HEK293T (cell line): ENCODE measurements at regions not wholly inside any gene's neighbourhood (a gene's known extent, or its start where the extent isn't known, plus 50 kb on each side); places are given as distances from the start of the nearest gene placed in this dataset.

Source experiments
- BHLHE40 ChIP-seq: fragments of 450-650 bp; IDR thresholded peaks from 2 replicates; pipeline ENCODE4 v1.6.1; 2016; ENCODE audit warnings: mild to moderate bottlenecking, moderate library complexity, borderline replicate concordance
- FOXA1 ChIP-seq: fragments of 450-650 bp; IDR thresholded peaks from 2 replicates; pipeline ENCODE4 v1.6.1; 2016; ENCODE audit warnings: mild to moderate bottlenecking
- HDGF ChIP-seq: fragments of 450-650 bp; IDR thresholded peaks from 2 replicates; pipeline ENCODE4 v1.6.1; 2017; ENCODE audit warnings: antibody characterized with exemption, borderline replicate concordance
- LEF1 ChIP-seq: fragments of 450-650 bp; IDR thresholded peaks from 2 replicates; pipeline ENCODE4 v1.6.1; 2017; ENCODE audit warnings: mild to moderate bottlenecking, borderline replicate concordance
- SP1 ChIP-seq: fragments of 450-650 bp; IDR thresholded peaks from 2 replicates; pipeline ENCODE4 v1.6.1; 2017
- TF ChIP-seq, protein P1 (sequence below): fragments of 450-650 bp; IDR thresholded peaks from 2 replicates; pipeline ENCODE4 v1.6.1; 2016

DNA sequence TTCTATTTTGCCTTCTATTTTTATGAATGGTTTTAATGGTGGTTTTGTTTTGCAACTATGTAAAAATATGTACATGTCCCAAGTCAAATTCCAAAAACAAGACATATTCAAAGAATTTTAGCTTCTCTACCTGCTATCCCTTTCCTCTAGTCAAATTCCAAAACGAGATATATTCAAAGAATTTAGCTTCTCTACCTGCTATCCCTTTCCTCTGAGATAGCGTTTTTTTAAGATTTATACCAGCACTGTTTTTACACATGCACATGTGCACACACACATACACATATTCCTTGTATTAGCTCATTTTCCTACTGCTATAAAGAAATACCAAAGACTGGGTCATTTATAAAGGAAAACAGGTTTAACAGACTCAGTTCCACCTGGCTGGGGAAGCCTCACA, 199.1 kb upstream of the ARL4C start:
- TF ChIP-seq FOXA1 (no peak), HDGF (no peak), LEF1 (no peak), BHLHE40 (no peak), SP1 (no peak)
- TF ChIP-seq, protein P1, sequence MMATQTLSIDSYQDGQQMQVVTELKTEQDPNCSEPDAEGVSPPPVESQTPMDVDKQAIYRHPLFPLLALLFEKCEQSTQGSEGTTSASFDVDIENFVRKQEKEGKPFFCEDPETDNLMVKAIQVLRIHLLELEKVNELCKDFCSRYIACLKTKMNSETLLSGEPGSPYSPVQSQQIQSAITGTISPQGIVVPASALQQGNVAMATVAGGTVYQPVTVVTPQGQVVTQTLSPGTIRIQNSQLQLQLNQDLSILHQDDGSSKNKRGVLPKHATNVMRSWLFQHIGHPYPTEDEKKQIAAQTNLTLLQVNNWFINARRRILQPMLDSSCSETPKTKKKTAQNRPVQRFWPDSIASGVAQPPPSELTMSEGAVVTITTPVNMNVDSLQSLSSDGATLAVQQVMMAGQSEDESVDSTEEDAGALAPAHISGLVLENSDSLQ, result no peak
